ENCODE measurements at regions not wholly inside any gene's neighbourhood (a gene's known extent, or its start where the extent isn't known, plus 50 kb on each side); places are given as distances from the start of the nearest gene placed in this dataset.

DNA sequence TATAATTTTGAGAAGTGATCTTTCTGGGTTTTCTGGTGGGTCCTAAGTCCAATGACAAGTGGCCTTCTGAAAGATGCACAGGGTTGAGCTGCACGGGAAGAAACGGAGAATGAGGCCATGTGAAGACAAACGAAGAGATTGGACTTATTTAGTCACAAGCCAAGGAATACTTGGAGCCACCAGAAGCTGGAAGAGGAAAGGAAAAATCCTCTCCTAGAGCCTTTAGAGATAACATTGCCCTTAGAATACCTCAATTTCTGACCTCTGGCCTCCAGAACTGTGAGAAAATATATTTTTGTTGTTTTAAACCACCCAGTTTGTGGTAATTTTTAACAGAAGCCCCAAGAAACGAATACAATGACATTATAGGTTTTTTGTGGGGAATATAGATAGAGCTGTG lies 360.5 kb upstream of the TARS1 start:
- no peaks in the 10 kb centered on the region for H3K36me3 ChIP-seq (replicated peaks; ENCODE audit: low read depth, low read length)
- no peaks in the 10 kb centered on the region for H3K27me3 ChIP-seq (ENCODE audit: low read depth, low read length)
- H3K27ac ChIP-seq (ENCODE audit: low read length): no peak overlapping the region
- H3K9ac ChIP-seq (ENCODE audit: low read length): no peak overlapping the region
- no peak overlapping the region for H3K4me2 ChIP-seq (ENCODE audit: low read length)
- no peaks in the 10 kb centered on the region for H3K9me3 ChIP-seq (ENCODE audit: insufficient read depth, low read length)
- TF ChIP-seq CTCF (IDR thresholded peaks at IDR 0.05; ENCODE audit: low read depth, low read length): no peak
- no peaks in the 10 kb centered on the region for H3K4me1 ChIP-seq (ENCODE audit: low read length)
- H2AFZ ChIP-seq (ENCODE audit: low read depth, low read length): no peak overlapping the region
- no peaks in the 10 kb centered on the region for H3K79me2 ChIP-seq (ENCODE audit: low read length)
- H3K4me3 ChIP-seq (ENCODE audit: low read length): no peak overlapping the region
- H4K20me1 ChIP-seq (ENCODE audit: insufficient read depth, low read length): no peaks in the 10 kb centered on the region

DNA sequence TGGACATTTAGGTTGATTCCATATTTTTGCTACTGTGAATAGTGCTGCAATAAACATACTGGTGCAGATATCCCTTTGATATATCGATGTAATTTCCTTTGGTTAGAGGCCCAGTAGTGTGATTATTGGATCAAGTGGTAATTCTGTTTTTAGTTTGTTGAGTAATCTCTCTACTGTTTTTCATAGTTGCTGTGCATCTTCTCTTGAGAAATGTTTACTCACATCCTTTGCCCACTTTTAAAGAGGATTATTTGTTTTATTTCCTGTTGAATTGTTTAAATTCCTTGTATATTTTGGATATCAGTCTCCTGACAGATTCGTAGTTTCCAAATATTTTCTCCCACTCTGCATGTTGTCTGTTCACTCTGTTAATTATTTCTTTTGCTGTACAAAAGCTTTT lies 352.6 kb upstream of the TARS1 start:
- no peak overlapping the region for H2AFZ ChIP-seq (ENCODE audit: low read depth, low read length)
- TF ChIP-seq EZH2phosphoT487 (IDR thresholded peaks at IDR 0.05; ENCODE audit: low read depth) (no peak), CTCF (IDR thresholded peaks at IDR 0.05; ENCODE audit: low read depth, low read length) (no peak)

GRCh38 chr5:33091571-33092363 lies 349.0 kb upstream of the TARS1 start:
- Histone ChIP-seq H3K9ac (ENCODE audit: low read length) (no peak overlapping the region), H3K9me3 (ENCODE audit: insufficient read depth, low read length) (no peaks in the 10 kb centered on the region), H3K4me2 (ENCODE audit: low read length) (no peak overlapping the region), H4K20me1 (ENCODE audit: insufficient read depth, low read length) (no peaks in the 10 kb centered on the region), H3K36me3 (replicated peaks; ENCODE audit: low read depth, low read length) (no peaks in the 10 kb centered on the region), H3K27ac (ENCODE audit: low read length) (no peak overlapping the region), H3K4me3 (ENCODE audit: low read length) (no peak overlapping the region), H3K4me1 (ENCODE audit: low read length) (no peaks in the 10 kb centered on the region), H3K79me2 (ENCODE audit: low read length) (no peaks in the 10 kb centered on the region), H3K27me3 (ENCODE audit: low read depth, low read length) (no peaks in the 10 kb centered on the region), H2AFZ (ENCODE audit: low read depth, low read length) (no peak overlapping the region)
- no peak for TF ChIP-seq CTCF (IDR thresholded peaks at IDR 0.05; ENCODE audit: low read depth, low read length)

More for the DNA sequence above, 352.6 kb upstream of the TARS1 start:
- no peaks in the 10 kb centered on the region for H3K4me1 ChIP-seq (ENCODE audit: low read length)
- H3K27ac ChIP-seq (ENCODE audit: low read length): no peak overlapping the region
- no peak overlapping the region for H3K4me3 ChIP-seq (ENCODE audit: low read length)
- no peaks in the 10 kb centered on the region for H3K9me3 ChIP-seq (ENCODE audit: insufficient read depth, low read length)
- H3K36me3 ChIP-seq (replicated peaks; ENCODE audit: low read depth, low read length): no peaks in the 10 kb centered on the region
- no peak overlapping the region for H3K9ac ChIP-seq (ENCODE audit: low read length)
- no peaks in the 10 kb centered on the region for H4K20me1 ChIP-seq (ENCODE audit: insufficient read depth, low read length)
- H3K27me3 ChIP-seq (ENCODE audit: low read depth, low read length): no peaks in the 10 kb centered on the region
- no peaks in the 10 kb centered on the region for H3K79me2 ChIP-seq (ENCODE audit: low read length)
- H3K4me2 ChIP-seq (ENCODE audit: low read length): no peak overlapping the region

GRCh38 chr5:33092719-33093118 lies 348.0 kb upstream of the TARS1 start:
- H3K27ac ChIP-seq (ENCODE audit: low read length): no peak overlapping the region
- H3K4me1 ChIP-seq (ENCODE audit: low read length): no peaks in the 10 kb centered on the region
- no peaks in the 10 kb centered on the region for H4K20me1 ChIP-seq (ENCODE audit: insufficient read depth, low read length)
- no peak for TF ChIP-seq EZH2phosphoT487 (IDR thresholded peaks at IDR 0.05; ENCODE audit: low read depth)
- TF ChIP-seq CTCF (IDR thresholded peaks at IDR 0.05; ENCODE audit: low read depth, low read length): no peak
- no peaks in the 10 kb centered on the region for H3K36me3 ChIP-seq (replicated peaks; ENCODE audit: low read depth, low read length)
- no peak overlapping the region for H3K9ac ChIP-seq (ENCODE audit: low read length)
- H3K9me3 ChIP-seq (ENCODE audit: insufficient read depth, low read length): no peaks in the 10 kb centered on the region
- no peaks in the 10 kb centered on the region for H3K79me2 ChIP-seq (ENCODE audit: low read length)
- H2AFZ ChIP-seq (ENCODE audit: low read depth, low read length): no peak overlapping the region
- no peak overlapping the region for H3K4me3 ChIP-seq (ENCODE audit: low read length)
- H3K4me2 ChIP-seq (ENCODE audit: low read length): no peak overlapping the region
- H3K27me3 ChIP-seq (ENCODE audit: low read depth, low read length): no peaks in the 10 kb centered on the region
